ENCODE measurements at regions not wholly inside any gene's neighbourhood (a gene's known extent, or its start where the extent isn't known, plus 50 kb on each side); places are given as distances from the start of the nearest gene placed in this dataset.
A peak's percentile ranks its signal among the peaks of the same experiment; 100 is the strongest.

DNA sequence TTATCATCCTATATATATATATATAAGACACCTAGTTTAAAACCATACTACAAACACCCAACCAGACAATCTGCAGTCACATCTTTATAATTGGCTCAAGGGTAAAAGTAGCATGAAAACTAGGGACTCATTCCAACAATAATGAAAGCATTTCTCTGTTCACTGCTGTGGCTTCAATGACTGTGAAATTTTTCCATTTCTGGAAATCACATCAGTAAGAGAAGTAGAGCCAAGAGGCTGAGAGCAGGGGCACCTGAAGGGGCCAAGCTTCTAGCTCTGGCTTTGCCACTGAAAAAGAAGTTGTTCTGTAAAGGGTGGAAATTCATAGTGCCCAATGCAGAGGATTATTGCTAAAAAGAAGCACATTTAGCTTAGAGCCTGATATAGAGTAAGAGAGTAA, 158.6 kb upstream of the GLI3 start:
- H2AK5ac ChIP-seq (ENCODE audit: low read depth, low read length) = no peak overlapping the region
- no peak overlapping the region for H3K4ac ChIP-seq (replicated peaks; ENCODE audit: insufficient read length, low read depth, low read length)
- H3K9me3 ChIP-seq (ENCODE audit: insufficient read depth in 2 of 2, low read depth in 1 of 2, low read length in 1 of 2) = no peaks in the 10 kb centered on the region
- ChIA-PET CTCF (ENCODE audit: partially characterized antibody) (no interaction called here), POLR2A (ENCODE audit: partially characterized antibody) (no interaction called here)
- no peak overlapping the region for H3K18ac ChIP-seq (ENCODE audit: extremely low read depth, low read length)
- no peak overlapping the region for H3K27ac ChIP-seq (ENCODE audit: low read depth, low read length)
- no peak overlapping the region for H2BK12ac ChIP-seq (ENCODE audit: low read depth, low read length)
- H3K79me2 ChIP-seq (ENCODE audit: control insufficient read depth in 1 of 2, insufficient read depth in 2 of 2, low read length in 2 of 2) = no peaks in the 10 kb centered on the region
- no peaks in the 10 kb centered on the region for H4K20me1 ChIP-seq (replicated peaks in 1 of 2; ENCODE audit: control insufficient read depth in 1 of 2, insufficient read depth in 2 of 2, low read length in 2 of 2)
- no peak overlapping the region for H3K14ac ChIP-seq (ENCODE audit: insufficient read length)
- H3K23me2 ChIP-seq (ENCODE audit: low read depth, low read length) = no peaks in the 10 kb centered on the region
- H3K36me3 ChIP-seq (ENCODE audit: control insufficient read depth in 2 of 4, insufficient read depth in 4 of 4, low read length in 3 of 4) = no peaks in the 10 kb centered on the region
- no peak overlapping the region for H4K5ac ChIP-seq (ENCODE audit: insufficient read length, low read depth, low read length)
- H2BK15ac ChIP-seq (ENCODE audit: low read length) = no peak overlapping the region
- no peak overlapping the region for H2BK5ac ChIP-seq (ENCODE audit: low read depth, low read length)
- no peaks in the 10 kb centered on the region for H3K4me1 ChIP-seq (replicated peaks in 1 of 4; ENCODE audit: control insufficient read depth in 3 of 4, insufficient read depth in 4 of 4, low read length in 3 of 4)
- no peak for FAIRE-seq
- DNase-seq (ENCODE audit: low read depth in 1 of 2, low spot score in 2 of 2) = no peak
- no peak overlapping the region for H2BK120ac ChIP-seq (replicated peaks; ENCODE audit: low read depth, low read length)
- no peak overlapping the region for H3K4me3 ChIP-seq (ENCODE audit: extremely low read depth in 1 of 4, insufficient read depth in 2 of 4, low read depth in 3 of 4, low read length in 4 of 4)
- no peaks in the 10 kb centered on the region for H3K27me3 ChIP-seq (replicated peaks in 1 of 4; ENCODE audit: control insufficient read depth in 3 of 4, extremely low read depth in 1 of 4, insufficient read depth in 3 of 4, low read length in 3 of 4)
- no peak overlapping the region for H2AFZ ChIP-seq (ENCODE audit: low read length)
- no peak overlapping the region for H4K91ac ChIP-seq (replicated peaks; ENCODE audit: insufficient read length, low read length)
- H3K23ac ChIP-seq (ENCODE audit: insufficient read length) = no peak overlapping the region
- H3K4me2 ChIP-seq (ENCODE audit: insufficient read depth in 1 of 2, low read depth in 2 of 2, low read length in 2 of 2) = no peak overlapping the region
- H3K56ac ChIP-seq (replicated peaks; ENCODE audit: insufficient read length, low read depth, low read length) = peak overlapping the region; percentile 10
- H3K9ac ChIP-seq (replicated peaks in 1 of 4; ENCODE audit: extremely low read depth in 1 of 4, low read depth in 3 of 4, low read length in 3 of 4) = no peak overlapping the region
- H4K8ac ChIP-seq (ENCODE audit: extremely low read depth, insufficient read depth, low read length) = no peak overlapping the region
- H3K79me1 ChIP-seq (ENCODE audit: low read depth, low read length) = no peaks in the 10 kb centered on the region
- no peak overlapping the region for H2BK20ac ChIP-seq (ENCODE audit: low read length)
- TF ChIP-seq, protein P1, sequence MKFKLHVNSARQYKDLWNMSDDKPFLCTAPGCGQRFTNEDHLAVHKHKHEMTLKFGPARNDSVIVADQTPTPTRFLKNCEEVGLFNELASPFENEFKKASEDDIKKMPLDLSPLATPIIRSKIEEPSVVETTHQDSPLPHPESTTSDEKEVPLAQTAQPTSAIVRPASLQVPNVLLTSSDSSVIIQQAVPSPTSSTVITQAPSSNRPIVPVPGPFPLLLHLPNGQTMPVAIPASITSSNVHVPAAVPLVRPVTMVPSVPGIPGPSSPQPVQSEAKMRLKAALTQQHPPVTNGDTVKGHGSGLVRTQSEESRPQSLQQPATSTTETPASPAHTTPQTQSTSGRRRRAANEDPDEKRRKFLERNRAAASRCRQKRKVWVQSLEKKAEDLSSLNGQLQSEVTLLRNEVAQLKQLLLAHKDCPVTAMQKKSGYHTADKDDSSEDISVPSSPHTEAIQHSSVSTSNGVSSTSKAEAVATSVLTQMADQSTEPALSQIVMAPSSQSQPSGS (IDR thresholded peaks at IDR 0.05; ENCODE audit: low read length) = no peak
- TF ChIP-seq, protein P2, sequence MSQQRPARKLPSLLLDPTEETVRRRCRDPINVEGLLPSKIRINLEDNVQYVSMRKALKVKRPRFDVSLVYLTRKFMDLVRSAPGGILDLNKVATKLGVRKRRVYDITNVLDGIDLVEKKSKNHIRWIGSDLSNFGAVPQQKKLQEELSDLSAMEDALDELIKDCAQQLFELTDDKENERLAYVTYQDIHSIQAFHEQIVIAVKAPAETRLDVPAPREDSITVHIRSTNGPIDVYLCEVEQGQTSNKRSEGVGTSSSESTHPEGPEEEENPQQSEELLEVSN (IDR thresholded peaks at IDR 0.05) = no peak
- TF ChIP-seq CHD2 (IDR thresholded peaks at IDR 0.05; ENCODE audit: low read length) (no peak), GABPA (IDR thresholded peaks at IDR 0.05; ENCODE audit: borderline replicate concordance, insufficient read depth, low read length) (no peak), RXRA (IDR thresholded peaks at IDR 0.05; ENCODE audit: insufficient read depth, low read depth, low read length) (no peak), CHD1 (IDR thresholded peaks at IDR 0.05; ENCODE audit: low read depth, low read length) (no peak), CREB1 (IDR thresholded peaks at IDR 0.05) (no peak), SRF (IDR thresholded peaks at IDR 0.05; ENCODE audit: low read depth, low read length) (no peak), EZH2 (IDR thresholded peaks at IDR 0.05; ENCODE audit: low read depth, low read length, severe bottlenecking) (no peak), TAF1 (IDR thresholded peaks at IDR 0.05; ENCODE audit: low read depth, low read length) (no peak)

Data from H1 (cell line).